8988T (cell line): ENCODE measurements at regions not wholly inside any gene's neighbourhood (a gene's known extent, or its start where the extent isn't known, plus 50 kb on each side); places are given as distances from the start of the nearest gene placed in this dataset.
"Not testable (repeated sequence)": the region's sequence is repeated elsewhere in the genome, so short reads cannot be mapped to it uniquely, and the experiment has no call there.

ENCODE experiments used
- DNase-seq: peaks from one replicate; pipeline ENCODE4 v3.0.0; 2011

- no peak for DNase-seq
These were observed 107.6 kb upstream of the ZBTB20 start for GRCh38 chr3:115254492-115255196.

DNA sequence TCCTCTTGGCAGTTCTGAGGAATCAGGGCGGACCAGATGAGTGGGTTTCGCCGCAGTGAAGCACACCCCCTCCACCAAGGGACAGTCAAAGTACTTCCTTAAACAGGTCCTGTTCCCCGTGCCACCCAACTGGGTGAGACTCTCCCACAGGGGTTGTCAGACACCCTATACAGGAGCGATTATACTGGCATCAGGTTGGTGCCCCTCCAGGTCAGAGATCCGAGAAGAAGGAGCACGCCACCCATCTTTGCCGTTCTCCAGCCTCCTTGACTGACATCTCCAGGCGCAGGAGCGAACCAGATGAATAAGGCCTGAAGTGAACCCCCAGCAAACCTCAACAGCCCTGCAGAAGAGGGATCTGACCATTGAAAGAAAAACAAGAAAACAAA is 108.1 kb upstream of the ZBTB20 start:
- no peak for DNase-seq

GRCh38 chr3:115270849-115271248 is 123.8 kb upstream of the ZBTB20 start:
- DNase-seq, result no peak

DNA sequence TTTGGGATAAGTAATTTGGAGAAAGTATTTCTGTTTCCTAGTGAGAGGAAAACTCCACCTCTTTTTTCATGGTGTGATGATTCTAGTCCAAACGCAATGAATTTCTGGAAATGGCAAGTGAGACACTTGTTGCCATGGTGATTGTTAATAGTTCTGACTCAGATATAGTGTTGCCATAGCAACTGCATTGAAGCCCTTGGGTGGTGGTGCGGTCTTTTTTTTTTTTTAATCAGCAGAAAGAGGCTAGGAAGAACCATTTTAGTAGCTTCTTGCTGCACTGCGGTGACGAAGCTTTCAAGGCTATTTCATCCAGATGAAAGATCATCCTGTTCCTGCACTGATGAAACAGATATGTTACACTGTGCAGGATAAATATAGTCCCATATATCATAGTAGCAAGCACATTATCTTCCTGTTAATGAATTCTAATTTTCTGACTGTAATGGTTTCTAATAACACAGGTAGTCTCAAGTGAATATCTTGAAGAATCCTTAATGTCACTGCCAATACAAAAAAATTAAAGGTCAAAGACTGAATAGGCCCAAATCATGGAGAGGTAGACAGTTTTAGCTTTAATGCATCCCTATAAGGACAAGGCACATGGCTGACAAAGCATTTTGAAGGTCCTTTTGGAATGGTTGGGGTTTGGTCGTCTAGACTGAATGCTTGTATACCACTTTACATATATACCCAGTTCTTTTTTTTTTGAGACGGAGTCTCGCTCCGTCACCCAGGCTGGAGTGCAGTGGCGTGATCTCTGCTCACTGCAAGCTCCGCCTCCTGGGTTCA is 125.1 kb upstream of the ZBTB20 start:
- DNase-seq, result no peak

DNA sequence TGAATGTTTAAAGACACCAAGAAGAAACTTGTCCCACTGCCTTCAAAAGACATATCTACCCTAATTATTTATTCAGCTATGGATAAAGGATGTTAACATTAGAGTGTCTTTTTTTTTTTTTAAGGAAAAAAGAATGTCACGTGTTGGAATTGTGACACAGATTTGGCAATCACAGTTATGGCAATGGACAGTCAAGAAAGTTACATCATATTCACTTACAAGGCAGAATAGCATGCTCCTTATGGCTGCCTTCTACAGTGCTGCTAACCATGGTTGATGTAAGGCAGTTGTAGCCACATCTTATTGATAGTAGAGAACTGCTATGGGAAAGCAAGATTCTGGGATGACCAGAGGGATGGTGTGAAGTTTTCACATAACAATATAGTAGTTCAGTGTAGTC is 128.8 kb upstream of the ZBTB20 start:
- DNase-seq, result no peak

DNA sequence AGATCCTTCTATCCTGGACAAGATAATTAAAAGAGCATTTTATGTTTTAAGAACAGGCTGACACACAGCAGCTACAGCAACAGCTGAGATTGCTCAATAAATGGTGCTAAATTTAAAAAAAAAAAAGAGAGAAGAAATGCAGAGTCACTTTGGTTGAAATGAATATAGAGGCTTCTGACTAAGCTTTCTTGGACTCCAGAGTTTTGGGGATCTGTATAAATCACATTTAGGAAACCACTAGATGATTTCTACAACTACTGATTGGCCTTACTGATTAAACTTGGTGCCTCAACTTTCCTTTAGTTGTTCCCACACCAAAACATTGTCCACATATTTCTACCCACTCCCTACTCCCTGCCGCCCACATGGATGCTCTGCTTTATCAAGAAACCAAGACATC is 132.9 kb upstream of the ZBTB20 start:
- no peak for DNase-seq

GRCh38 chr3:115280506-115280905 is 133.4 kb upstream of the ZBTB20 start:
- DNase-seq, result no peak

DNA sequence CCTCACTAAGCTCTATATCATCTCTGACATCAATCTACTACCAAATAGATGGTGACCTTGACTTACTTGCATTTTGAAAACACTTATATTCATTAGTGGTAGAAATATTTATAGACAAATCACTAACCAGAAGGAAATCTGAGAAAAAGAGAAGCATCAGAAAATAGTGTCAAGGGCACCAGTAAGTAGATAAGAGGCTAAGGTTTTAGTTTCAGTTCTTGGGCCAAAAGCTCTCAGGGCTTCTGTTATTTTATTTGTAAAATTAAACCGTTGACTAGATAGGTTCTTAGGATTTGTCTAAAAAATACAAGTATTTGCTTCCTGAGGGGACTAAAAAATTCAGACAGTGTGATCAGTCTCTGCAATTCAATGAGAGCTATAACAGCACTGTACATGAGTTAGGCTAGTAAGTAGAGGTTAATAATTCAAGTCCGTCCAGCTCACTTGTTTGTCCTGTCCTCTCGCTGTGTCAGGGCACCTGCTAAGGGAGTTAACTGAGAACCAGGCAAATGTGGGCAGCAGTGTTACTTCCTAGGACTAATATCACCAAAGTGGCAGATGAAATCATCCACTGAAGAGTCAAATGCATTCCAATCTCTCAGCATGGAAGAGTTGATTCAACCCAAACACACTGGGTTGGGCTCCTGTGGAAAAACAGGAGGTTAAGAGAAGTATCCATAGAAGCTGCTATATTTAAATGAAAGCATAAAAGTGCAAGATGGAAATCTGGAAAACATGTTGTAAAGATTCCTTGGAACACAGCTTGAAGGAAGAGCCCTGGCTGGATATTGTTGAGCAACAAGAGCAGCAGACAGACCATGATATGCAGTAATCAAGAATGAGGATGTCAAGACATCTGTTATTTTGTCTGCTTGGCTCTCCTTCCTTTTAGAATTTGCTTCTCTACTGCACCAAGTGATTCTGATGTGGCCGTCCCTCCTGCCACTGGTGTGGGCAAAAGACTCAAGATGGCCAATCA is 134.9 kb upstream of the ZBTB20 start:
- no peak for DNase-seq

- no peak for DNase-seq
These were observed 137.9 kb upstream of the ZBTB20 start for GRCh38 chr3:115284980-115285379.

DNA sequence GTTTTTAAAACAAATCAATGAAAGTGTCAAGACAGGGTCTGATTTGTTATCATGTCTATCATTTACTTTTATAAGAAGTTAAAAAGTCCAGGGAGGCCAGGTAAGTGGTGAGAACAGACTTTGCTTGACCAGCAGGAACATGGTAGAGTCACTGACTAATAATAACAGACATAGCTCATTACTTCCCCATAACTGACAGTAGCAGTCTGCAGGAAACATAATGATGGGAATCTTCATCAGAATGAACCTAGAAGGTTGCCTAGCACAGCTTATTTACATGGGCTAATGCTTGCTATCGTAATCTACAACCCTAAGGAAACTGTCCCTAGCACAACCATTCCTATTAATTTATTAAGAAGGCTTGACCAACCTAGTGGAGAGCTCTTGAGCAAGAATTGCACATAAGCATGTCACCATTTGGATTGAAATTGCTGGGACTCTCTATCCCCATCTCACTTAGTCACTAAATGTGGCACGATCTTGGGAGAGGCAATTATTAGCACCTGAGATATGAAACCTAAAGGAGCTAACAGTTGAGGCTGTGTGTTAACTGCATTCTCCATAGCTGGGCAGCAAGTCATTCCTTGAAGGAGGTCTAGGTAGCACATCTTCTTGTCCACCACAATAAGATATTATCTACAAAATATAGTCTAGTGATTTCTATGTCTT is 139.6 kb upstream of the ZBTB20 start:
- DNase-seq, result no peak

DNA sequence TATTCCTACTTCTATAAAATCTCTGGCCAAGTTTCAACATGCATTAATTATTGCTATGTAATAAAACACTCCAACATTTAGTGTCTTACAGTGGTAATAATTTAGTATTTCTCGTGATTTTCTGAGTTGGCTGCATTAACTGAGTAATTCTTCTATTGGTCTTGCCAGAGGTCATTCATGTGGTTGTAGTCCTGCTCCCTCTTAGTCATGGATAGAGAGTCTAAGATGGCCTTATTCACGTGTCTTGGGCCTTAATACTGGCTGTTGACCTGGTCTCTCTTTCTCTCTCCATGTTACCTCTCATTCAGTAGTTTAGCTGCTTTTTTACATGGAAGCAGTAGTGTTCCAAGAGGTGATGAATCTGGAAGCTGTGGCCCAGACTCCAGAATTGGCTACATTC is 140.1 kb upstream of the ZBTB20 start:
- DNase-seq, result no peak

DNA sequence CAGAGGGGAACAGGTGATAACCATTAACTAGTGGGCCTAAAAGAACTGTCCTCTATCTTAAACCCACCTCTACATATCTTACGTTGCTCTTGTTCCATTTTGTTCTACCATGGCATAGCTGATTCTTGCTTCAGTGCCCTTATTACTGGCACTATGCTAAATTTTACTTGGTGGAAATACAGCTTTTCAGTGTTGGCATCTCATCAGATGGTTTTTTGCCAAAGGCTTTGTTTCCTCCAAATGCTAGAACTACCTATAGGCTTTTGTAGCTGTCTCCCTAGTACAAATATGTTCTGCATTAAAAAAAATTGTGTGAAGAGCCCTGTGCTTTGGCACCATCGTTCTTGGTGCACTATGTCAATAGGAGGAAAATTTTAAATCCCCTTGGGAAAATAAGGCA is 145.0 kb upstream of the ZBTB20 start:
- no peak for DNase-seq

GRCh38 chr3:115292677-115293165 is 145.6 kb upstream of the ZBTB20 start:
- no peak for DNase-seq

- DNase-seq, result no peak
These were observed 146.2 kb upstream of the ZBTB20 start for GRCh38 chr3:115293321-115293720.

DNA sequence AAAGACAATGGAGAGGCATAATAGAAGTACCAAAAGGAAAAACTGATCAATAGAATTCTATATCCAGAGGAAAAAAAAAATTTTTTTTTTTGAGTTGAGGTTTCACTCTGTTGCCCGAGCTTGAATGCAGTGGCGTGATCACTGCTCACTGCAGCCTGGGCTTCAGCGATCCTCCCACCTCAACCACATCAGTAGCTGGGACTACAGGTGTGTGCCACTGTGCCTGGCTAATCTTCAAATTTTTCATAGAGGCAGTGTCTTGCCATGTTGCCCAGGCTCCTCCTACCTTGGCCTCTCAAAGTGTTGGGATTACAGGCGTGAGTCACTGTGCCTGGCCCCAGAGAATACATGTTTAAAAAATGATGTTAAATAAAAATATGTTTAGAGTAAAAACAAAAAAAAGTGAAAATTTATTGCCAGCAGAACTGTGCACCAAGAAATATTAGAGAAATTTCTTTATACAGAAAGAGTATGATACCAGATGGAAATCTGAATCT is 154.3 kb upstream of the ZBTB20 start:
- no peak for DNase-seq

DNA sequence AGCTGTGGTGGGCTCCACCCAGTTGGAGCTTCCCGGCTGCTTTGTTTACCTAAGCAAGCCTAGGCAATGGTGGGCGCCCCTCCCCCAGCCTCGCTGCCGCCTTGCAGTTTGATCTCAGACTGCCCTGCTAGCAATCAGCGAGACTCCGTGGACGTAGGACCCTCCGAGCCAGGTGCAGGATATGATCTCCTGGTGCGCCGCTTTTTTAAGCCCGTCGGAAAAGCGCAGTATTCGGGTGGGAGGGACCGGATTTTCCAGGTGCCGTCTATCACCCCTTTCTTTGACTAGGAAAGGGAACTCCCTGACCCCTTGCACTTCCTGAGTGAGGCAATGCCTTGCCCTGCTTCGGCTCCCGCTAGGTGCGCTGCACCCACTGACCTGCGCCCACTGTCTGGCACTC is 170.9 kb upstream of the ZBTB20 start:
- not testable (repeated sequence) for DNase-seq

- DNase-seq, result no peak
These were observed 174.3 kb upstream of the ZBTB20 start for GRCh38 chr3:115321400-115321805.

GRCh38 chr3:115322901-115323300 is 175.8 kb upstream of the ZBTB20 start:
- no peak for DNase-seq

DNA sequence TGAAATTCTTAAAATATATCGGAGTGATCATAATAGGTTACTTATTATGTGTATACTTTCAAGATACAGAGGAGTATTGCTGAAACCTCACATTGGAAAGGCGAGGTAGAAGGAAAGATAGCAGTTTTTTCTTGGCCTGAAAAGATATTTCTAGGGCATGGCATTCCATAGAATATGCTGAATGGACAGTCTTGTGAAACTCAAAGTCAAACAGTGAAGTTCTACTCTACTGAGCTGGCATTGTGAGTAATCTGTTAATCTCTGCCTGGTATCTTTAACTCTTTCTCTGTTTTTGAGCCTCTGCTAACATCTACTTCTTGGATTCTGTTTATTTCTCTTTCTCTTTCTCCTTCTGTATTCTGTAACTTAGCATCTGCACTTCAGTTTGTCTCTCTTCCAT is 176.3 kb upstream of the ZBTB20 start:
- DNase-seq, result no peak

GRCh38 chr3:115324056-115324455 is 177.0 kb upstream of the ZBTB20 start:
- no peak for DNase-seq

DNA sequence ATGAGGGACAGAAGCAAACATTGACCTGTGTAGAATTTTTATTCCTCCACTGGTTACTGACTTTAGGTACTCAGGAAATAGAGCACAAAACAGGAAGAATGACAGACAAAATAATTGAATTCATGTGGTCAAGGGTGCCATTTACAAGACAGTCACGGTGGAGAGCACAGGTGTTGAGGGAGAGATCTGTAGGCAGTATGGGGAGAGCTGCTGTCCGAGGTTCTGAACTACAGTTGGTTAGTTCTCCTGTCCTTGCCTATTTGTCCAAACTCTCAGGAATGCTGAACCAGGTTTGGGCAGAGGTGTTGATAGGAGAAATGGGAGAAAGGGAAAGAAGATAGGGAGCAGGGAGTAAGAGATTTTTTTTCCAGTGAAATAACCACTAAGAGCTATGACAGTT is 178.5 kb upstream of the ZBTB20 start:
- DNase-seq, result no peak

GRCh38 chr3:115330430-115330829 is 183.3 kb upstream of the ZBTB20 start:
- no peak for DNase-seq
